GM12865 (cell line): ENCODE measurements at regions not wholly inside any gene's neighbourhood (a gene's known extent, or its start where the extent isn't known, plus 50 kb on each side); places are given as distances from the start of the nearest gene placed in this dataset.

ENCODE experiments used
- DNase-seq: peaks from one replicate; pipeline ENCODE4 v3.0.0; 2010; ENCODE audit warnings: low read depth
- H3K4me3 ChIP-seq: 2 replicates; pipeline ENCODE4 v1.5.1; 2011; ENCODE audit warnings: mild to moderate bottlenecking, low read depth, low read length, control low read depth
- CTCF ChIP-seq: IDR thresholded peaks from 2 replicates; pipeline ENCODE4 v1.5.1; 2011; ENCODE audit warnings: low read length, control low read depth, low read depth, inconsistent platforms; ENCODE audit not compliant: insufficient read depth; ENCODE audit errors: missing control alignments

DNA sequence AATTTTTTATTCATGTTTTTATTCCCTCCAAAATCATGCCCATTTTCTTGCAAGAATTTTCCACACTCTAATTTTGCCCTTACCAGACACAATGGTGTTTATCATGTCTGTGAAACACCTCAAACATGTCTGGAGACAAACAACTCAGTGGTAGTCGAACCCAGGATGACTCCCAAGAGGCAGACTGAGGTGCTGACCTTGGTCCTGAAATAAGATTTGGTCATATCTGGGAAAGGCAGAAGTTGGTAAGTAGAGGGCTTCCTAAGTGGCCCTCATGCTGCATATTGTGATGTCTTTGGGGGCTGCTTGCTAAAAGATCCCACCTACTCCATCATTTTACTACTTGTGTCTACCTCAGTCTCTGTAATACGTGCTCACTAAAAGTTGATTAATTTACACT lies 369.4 kb upstream of the ISX start:
- DNase-seq = peak; percentile 6
- no peak for TF ChIP-seq CTCF

DNA sequence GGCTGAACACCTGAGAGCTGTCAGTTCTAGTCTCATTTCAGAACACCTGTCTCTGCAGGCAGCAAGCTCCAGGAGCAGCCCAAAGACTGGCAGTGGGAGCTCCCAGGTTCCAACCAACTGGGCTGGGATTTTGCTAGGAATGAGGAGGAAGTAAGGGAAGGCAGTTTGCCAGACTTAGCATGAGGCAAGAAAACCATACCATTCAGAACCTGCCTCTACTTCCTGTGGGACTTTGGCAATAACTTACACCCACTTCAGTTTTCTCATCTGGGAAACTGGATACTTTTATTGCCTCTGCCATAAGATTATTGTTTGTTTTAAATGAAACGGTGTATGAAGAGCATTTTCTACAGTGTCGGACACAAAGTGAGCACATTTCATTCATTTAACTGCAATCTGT lies 363.7 kb upstream of the ISX start:
- H3K4me3 ChIP-seq = no peak overlapping the region
- no peak for TF ChIP-seq CTCF
- no peak for DNase-seq

More for the DNA sequence above, 369.4 kb upstream of the ISX start:
- no peak overlapping the region for H3K4me3 ChIP-seq

DNA sequence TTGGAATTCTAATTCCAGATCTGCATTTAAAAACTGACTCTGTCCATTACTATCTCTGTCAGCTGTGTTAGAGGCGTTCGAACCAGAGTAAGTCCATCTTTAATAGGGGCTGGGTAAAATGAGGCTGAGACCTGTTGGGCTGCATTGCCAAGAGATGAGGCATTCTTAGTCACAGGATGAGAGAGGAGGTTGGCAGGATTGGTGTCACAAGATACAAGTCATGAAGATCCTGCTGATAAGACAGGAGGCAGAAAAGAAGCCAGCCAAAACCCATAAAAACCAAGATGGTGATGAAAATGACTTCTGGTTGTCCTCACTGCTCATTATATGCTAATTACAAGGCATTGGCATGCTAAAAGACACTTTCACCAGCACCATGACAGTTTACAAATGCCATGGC lies 356.3 kb upstream of the ISX start:
- no peak for TF ChIP-seq CTCF
- H3K4me3 ChIP-seq = no peak overlapping the region
- no peak for DNase-seq

DNA sequence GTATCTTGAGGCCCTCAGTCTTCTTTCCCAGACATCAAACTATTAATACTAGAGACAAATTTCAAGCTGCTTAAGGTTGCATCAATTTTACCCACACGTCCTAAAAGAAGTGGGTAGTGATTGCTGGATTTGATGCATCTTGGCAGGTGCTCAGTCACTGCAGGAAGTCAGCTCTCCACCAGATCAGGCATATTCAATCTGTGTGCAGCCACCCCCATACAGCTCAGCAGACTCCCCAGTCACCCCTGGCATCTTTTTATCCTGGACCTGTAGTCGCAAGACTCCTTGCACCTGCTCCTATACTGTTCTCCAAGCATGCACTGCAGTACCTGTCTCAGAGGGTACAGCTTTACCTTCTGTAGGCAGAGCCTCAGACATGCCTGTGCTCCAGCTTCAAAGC lies 343.1 kb upstream of the ISX start:
- no peak overlapping the region for H3K4me3 ChIP-seq
- no peak for DNase-seq
- no peak for TF ChIP-seq CTCF

DNA sequence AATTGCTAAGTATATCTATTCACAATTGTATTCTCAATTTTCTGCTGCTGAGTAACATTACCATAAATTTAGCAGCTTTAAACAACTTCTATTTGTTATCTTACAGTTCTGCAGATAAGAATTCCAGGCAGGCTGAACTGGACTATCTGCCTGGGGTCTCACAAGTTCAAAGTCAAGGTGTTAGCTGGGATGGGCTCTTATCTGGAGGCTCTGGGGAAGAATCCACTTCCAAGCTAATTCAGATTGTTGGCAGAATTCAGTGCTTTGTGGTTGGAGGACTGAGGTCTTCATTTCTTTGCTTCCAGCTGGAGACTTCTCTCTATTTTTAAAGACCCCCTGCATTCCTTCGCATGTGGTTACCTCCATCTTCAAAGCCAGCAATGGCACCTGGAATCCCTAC lies 329.9 kb upstream of the ISX start:
- no peak overlapping the region for H3K4me3 ChIP-seq
- TF ChIP-seq CTCF = no peak
- DNase-seq = no peak

DNA sequence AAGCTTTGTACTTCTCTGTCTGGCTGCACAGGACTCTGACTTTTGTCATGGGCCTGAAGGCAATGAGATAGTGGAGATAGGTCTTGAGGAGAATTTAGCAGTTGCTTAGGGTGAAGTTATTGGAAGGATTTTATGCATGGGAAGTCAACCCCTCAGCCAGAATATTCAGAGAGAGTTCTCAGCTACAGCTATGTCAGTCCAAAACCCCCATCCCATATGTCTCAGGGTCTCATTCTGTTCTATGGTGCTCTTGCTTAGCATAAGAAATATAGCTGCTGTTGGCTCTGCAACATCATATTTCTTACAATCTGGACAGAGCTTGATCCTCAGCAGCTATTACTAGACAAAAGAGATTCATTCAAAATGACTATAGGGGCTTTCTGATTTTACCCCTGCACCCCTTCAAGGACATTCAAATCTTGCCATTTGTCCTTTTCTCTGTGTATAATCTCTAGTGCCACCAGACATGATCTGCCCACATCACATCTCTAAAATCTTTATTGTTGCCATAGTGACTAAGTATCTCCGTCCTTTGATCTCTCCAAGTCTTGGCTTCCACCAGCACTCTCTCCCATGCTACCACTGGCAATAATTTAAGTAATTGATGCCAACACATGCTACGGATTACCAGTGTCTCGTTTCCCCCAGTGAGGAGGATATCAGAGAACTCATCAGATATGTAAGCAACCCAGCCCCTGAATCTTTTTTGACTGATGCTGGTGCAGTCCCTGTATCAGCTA lies 327.1 kb upstream of the ISX start:
- no peak overlapping the region for H3K4me3 ChIP-seq
- no peak for TF ChIP-seq CTCF
- no peak for DNase-seq

GRCh38 chr22:34743110-34743751 lies 322.7 kb upstream of the ISX start:
- DNase-seq = no peak

More at GRCh38 chr22:34743110-34743751, 322.7 kb upstream of the ISX start:
- no peak overlapping the region for H3K4me3 ChIP-seq
- TF ChIP-seq CTCF = no peak
